Neural progenitor cell (in vitro differentiated cells): ENCODE measurements at regions not wholly inside any gene's neighbourhood (a gene's known extent, or its start where the extent isn't known, plus 50 kb on each side); places are given as distances from the start of the nearest gene placed in this dataset.

Experiments
- DNase-seq: peaks from one replicate; pipeline ENCODE4 v3.0.0-alpha.2; 2016; ENCODE audit warnings: low spot score
- H2AFZ ChIP-seq: fragments of 200-600 bp; sonication (generic); replicated peaks from 2 replicates; pipeline ENCODE4 v1.6.1; 2016; ENCODE audit warnings: antibody characterized with exemption
- H3F3A ChIP-seq: fragments of 200-600 bp; sonication (generic); 2 replicates; pipeline ENCODE4 v1.6.1; 2016; ENCODE audit warnings: antibody characterized with exemption, low read depth
- H3K27ac ChIP-seq: fragments of 200-600 bp; sonication (generic); 2 replicates; pipeline ENCODE4 v1.5.1; 2016; ENCODE audit warnings: mild to moderate bottlenecking
- H3K27me3 ChIP-seq: fragments of 200-600 bp; sonication (generic); 2 replicates; pipeline ENCODE4 v1.6.1; 2016; ENCODE audit warnings: mild to moderate bottlenecking, moderate library complexity
- H3K36me3 ChIP-seq: fragments of 200-600 bp; sonication (generic); 2 replicates; pipeline ENCODE4 v1.5.1; 2016
- H3K4me1 ChIP-seq: fragments of 200-600 bp; sonication (generic); 2 replicates; pipeline ENCODE4 v1.6.1; 2016; ENCODE audit warnings: mixed run types
- H3K4me2 ChIP-seq: fragments of 200-600 bp; sonication (generic); 2 replicates; pipeline ENCODE4 v1.6.1; 2016
- H3K4me3 ChIP-seq: fragments of 200-600 bp; sonication (generic); 2 replicates; pipeline ENCODE4 v1.5.1; 2016
- H3K79me2 ChIP-seq: fragments of 200-600 bp; sonication (generic); 2 replicates; pipeline ENCODE4 v1.6.1; 2016; ENCODE audit warnings: low read depth
- H3K9ac ChIP-seq: fragments of 200-600 bp; sonication (generic); 2 replicates; pipeline ENCODE4 v1.6.1; 2016
- H3K9me3 ChIP-seq: fragments of 200-600 bp; sonication (generic); 2 replicates; pipeline ENCODE4 v1.5.1; 2016; ENCODE audit warnings: low read depth
- H4K20me1 ChIP-seq: fragments of 200-600 bp; sonication (generic); 2 replicates; pipeline ENCODE4 v1.6.1; 2016; ENCODE audit warnings: low read depth
- H3K27ac Mint-ChIP-seq: 3 replicates; pipeline ENCODE4 v1.8.0; 2021; ENCODE audit warnings: mixed read lengths
- H3K27me3 Mint-ChIP-seq: 2 replicates; pipeline ENCODE4 v1.8.0; 2022; ENCODE audit warnings: low read depth, mild to moderate bottlenecking, inconsistent platforms, moderate library complexity, mixed read lengths; ENCODE audit not compliant: insufficient read depth
- H3K36me3 Mint-ChIP-seq: 3 replicates; pipeline ENCODE4 v1.8.0; 2021; ENCODE audit warnings: mixed read lengths
- H3K4me1 Mint-ChIP-seq: 3 replicates; pipeline ENCODE4 v1.8.0; 2021; ENCODE audit warnings: mixed read lengths
- H3K4me3 Mint-ChIP-seq: 3 replicates; pipeline ENCODE4 v1.8.0; 2021; ENCODE audit warnings: mild to moderate bottlenecking, moderate library complexity, mixed read lengths
- H3K9me3 Mint-ChIP-seq: 3 replicates; pipeline ENCODE4 v1.8.0; 2020; ENCODE audit warnings: mixed read lengths
- EZH2 ChIP-seq: fragments of 200-600 bp; sonication (generic); IDR thresholded peaks from 2 replicates; pipeline ENCODE4 v1.6.1; 2017; ENCODE audit warnings: antibody characterized with exemption, mild to moderate bottlenecking, moderate library complexity
- EZH2phosphoT487 ChIP-seq: fragments of 200-600 bp; sonication (generic); IDR thresholded peaks from 2 replicates; pipeline ENCODE4 v1.6.1; 2017; ENCODE audit warnings: antibody characterized with exemption
- TF ChIP-seq, protein P1 (sequence below): fragments of 200-600 bp; sonication (generic); IDR thresholded peaks from 2 replicates; pipeline ENCODE4 v1.5.1; 2017; ENCODE audit warnings: antibody characterized with exemption, mild to moderate bottlenecking

DNA sequence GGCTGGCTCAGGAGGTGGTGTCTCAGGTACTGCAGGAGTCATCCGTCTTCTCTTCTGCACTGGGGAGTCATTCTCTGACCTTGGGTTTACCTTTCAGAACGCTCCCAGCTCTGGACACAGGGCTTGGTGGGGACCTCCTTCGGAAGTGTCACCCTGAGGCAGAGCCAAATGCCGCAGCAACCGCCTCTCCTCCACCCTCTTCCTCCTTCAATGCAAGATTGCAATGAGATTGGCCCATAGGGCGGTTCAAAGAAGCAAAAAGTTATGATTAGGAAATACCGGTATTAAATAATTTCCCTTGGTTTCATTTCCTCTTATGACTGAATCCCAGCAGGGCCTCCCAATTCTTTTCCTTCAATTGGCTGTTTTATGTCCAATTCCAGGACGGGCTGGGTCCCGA is 178.8 kb downstream of the ACKR3 start:
- Histone ChIP-seq H3K4me2 (no peak overlapping the region), H3K27me3 (no peaks in the 10 kb centered on the region), H3K9ac (no peak overlapping the region), H2AFZ (no peak overlapping the region), H3F3A (no peaks in the 10 kb centered on the region), H4K20me1 (no peaks in the 10 kb centered on the region), H3K4me3 (no peak overlapping the region), H3K79me2 (no peaks in the 10 kb centered on the region), H3K9me3 (no peaks in the 10 kb centered on the region), H3K27ac (no peak overlapping the region), H3K4me1 (peaks cover 42% of the 10 kb centered on the region), H3K36me3 (no peaks in the 10 kb centered on the region)
- H3K27me3 Mint-ChIP-seq, result peaks cover 2% of the 10 kb centered on the region
- H3K4me3 Mint-ChIP-seq, result no peak overlapping the region
- no peaks in the 10 kb centered on the region for H3K9me3 Mint-ChIP-seq
- TF ChIP-seq, protein P1, sequence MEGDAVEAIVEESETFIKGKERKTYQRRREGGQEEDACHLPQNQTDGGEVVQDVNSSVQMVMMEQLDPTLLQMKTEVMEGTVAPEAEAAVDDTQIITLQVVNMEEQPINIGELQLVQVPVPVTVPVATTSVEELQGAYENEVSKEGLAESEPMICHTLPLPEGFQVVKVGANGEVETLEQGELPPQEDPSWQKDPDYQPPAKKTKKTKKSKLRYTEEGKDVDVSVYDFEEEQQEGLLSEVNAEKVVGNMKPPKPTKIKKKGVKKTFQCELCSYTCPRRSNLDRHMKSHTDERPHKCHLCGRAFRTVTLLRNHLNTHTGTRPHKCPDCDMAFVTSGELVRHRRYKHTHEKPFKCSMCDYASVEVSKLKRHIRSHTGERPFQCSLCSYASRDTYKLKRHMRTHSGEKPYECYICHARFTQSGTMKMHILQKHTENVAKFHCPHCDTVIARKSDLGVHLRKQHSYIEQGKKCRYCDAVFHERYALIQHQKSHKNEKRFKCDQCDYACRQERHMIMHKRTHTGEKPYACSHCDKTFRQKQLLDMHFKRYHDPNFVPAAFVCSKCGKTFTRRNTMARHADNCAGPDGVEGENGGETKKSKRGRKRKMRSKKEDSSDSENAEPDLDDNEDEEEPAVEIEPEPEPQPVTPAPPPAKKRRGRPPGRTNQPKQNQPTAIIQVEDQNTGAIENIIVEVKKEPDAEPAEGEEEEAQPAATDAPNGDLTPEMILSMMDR, result no peak
- TF ChIP-seq EZH2phosphoT487 (no peak), EZH2 (no peak)
- DNase-seq, result no peak
- H3K27ac Mint-ChIP-seq, result no peak overlapping the region
- peaks cover 58% of the 10 kb centered on the region for H3K4me1 Mint-ChIP-seq
- no peaks in the 10 kb centered on the region for H3K36me3 Mint-ChIP-seq

DNA sequence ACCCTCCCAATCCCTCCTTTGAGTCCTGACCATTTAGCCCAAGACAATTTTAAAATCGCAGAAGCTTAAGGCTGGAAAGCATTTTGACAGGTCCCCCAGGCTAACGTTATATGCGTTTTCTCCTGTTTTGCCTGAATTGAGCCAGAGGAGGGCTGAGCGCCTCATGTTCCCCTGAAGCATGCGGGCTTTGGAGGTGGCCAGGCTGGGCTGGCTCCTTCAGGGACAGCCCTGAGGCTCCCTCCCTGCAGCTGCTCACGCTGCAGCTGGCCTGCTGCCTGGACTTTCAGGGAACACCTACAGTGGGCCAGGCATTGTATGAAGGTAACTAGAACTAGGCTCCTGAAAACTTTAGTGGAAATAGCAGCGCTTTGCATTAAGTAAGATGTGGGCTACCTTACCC is 179.2 kb downstream of the ACKR3 start:
- Mint-ChIP-seq H3K4me1 (peaks cover 60% of the 10 kb centered on the region), H3K27ac (peak overlapping the region; percentile 23), H3K4me3 (no peak overlapping the region), H3K36me3 (no peaks in the 10 kb centered on the region), H3K9me3 (no peaks in the 10 kb centered on the region), H3K27me3 (peaks cover 2% of the 10 kb centered on the region)
- Histone ChIP-seq H4K20me1 (no peaks in the 10 kb centered on the region), H2AFZ (no peak overlapping the region), H3K4me1 (peaks cover 46% of the 10 kb centered on the region), H3K27me3 (no peaks in the 10 kb centered on the region), H3K79me2 (no peaks in the 10 kb centered on the region), H3K9me3 (no peaks in the 10 kb centered on the region), H3K4me2 (no peak overlapping the region), H3K27ac (no peak overlapping the region), H3K36me3 (no peaks in the 10 kb centered on the region), H3K9ac (no peak overlapping the region), H3K4me3 (no peak overlapping the region), H3F3A (peaks cover under 1% of the 10 kb centered on the region)
- TF ChIP-seq EZH2 (no peak), EZH2phosphoT487 (no peak)
- TF ChIP-seq, protein P1, result no peak
- peak; percentile 26 for DNase-seq

DNA sequence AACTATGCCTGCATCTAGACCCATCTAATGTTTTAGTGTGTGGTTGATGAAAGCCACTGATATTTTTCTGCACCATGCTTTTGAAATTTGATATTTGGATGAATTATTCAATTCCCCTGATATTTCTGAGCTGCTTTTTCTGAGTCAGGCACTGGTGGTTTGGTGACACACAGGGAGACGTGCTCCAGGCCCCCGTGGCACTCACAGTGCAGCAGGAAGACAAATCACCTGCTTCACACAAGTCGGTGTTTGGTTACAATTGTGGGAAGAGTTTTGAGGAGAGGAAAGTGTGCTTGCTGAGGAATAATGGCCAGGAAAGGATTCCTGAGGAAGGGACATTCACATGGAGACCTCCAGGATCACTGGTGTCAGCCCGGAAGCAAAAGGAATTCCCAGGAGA is 179.7 kb downstream of the ACKR3 start:
- Histone ChIP-seq H3K4me2 (no peak overlapping the region), H3K27ac (no peak overlapping the region)
- no peaks in the 10 kb centered on the region for H3K36me3 Mint-ChIP-seq

More for the DNA sequence above, 179.7 kb downstream of the ACKR3 start:
- H3K4me3 Mint-ChIP-seq, result no peak overlapping the region
- DNase-seq, result no peak
- H3K9ac ChIP-seq, result no peak overlapping the region
- H3F3A ChIP-seq, result peaks cover 6% of the 10 kb centered on the region
- no peaks in the 10 kb centered on the region for H3K79me2 ChIP-seq
- TF ChIP-seq, protein P1, result no peak
- TF ChIP-seq EZH2phosphoT487 (no peak), EZH2 (no peak)
- H3K9me3 Mint-ChIP-seq, result no peaks in the 10 kb centered on the region
- no peaks in the 10 kb centered on the region for H3K36me3 ChIP-seq
- no peak overlapping the region for H3K4me3 ChIP-seq
- H3K4me1 ChIP-seq, result peaks cover 51% of the 10 kb centered on the region
- peaks cover 60% of the 10 kb centered on the region for H3K4me1 Mint-ChIP-seq
- H3K9me3 ChIP-seq, result no peaks in the 10 kb centered on the region
- peak overlapping the region; percentile 58 for H3K27ac Mint-ChIP-seq
- H3K27me3 Mint-ChIP-seq, result peaks cover 2% of the 10 kb centered on the region
- H4K20me1 ChIP-seq, result no peaks in the 10 kb centered on the region
- no peaks in the 10 kb centered on the region for H3K27me3 ChIP-seq
- H2AFZ ChIP-seq, result no peak overlapping the region
